T-helper 22 cell (primary cell): ENCODE measurements at regions not wholly inside any gene's neighbourhood (a gene's known extent, or its start where the extent isn't known, plus 50 kb on each side); places are given as distances from the start of the nearest gene placed in this dataset.

ENCODE experiments used
- DNase-seq: peaks from one replicate; pipeline ENCODE4 v3.0.0-alpha.2; 2020; ENCODE audit warnings: low read depth

- no peak for DNase-seq
Observed at GRCh38 chr4:3343358-3343757, 50.5 kb downstream of the RGS12 start.

GRCh38 chr4:3344104-3344503, 51.3 kb downstream of the RGS12 start:
- DNase-seq = no peak

GRCh38 chr4:3344596-3344995, 51.8 kb downstream of the RGS12 start:
- no peak for DNase-seq

GRCh38 chr4:3345384-3345783, 52.6 kb downstream of the RGS12 start:
- DNase-seq = no peak

- DNase-seq = no peak
Observed at GRCh38 chr4:3346146-3346545, 53.3 kb downstream of the RGS12 start.

GRCh38 chr4:3347871-3348270, 55.0 kb downstream of the RGS12 start:
- DNase-seq = no peak

- DNase-seq = no peak
Observed at GRCh38 chr4:3348621-3349020, 55.8 kb downstream of the RGS12 start.

- DNase-seq = no peak
Observed at GRCh38 chr4:3349116-3349515, 56.3 kb downstream of the RGS12 start.

GRCh38 chr4:3351997-3352396, 59.2 kb downstream of the RGS12 start:
- DNase-seq = no peak

GRCh38 chr4:3352505-3352904, 59.7 kb downstream of the RGS12 start:
- no peak for DNase-seq

GRCh38 chr4:3352941-3353594, 60.2 kb downstream of the RGS12 start:
- no peak for DNase-seq

- no peak for DNase-seq
Observed at GRCh38 chr4:3353752-3354454, 61.1 kb downstream of the RGS12 start.

GRCh38 chr4:3354455-3354811, 61.6 kb downstream of the RGS12 start:
- no peak for DNase-seq

- DNase-seq = no peak
Observed at GRCh38 chr4:3355266-3355748, 62.5 kb downstream of the RGS12 start.

- DNase-seq = no peak
Observed at GRCh38 chr4:3358656-3359055, 65.8 kb downstream of the RGS12 start.

GRCh38 chr4:3360777-3361176, 68.0 kb downstream of the RGS12 start:
- no peak for DNase-seq

GRCh38 chr4:3361406-3361805, 68.6 kb downstream of the RGS12 start:
- no peak for DNase-seq

GRCh38 chr4:3361896-3362295, 69.1 kb downstream of the RGS12 start:
- DNase-seq = no peak

GRCh38 chr4:3362431-3363287, 69.8 kb downstream of the RGS12 start:
- no peak for DNase-seq

GRCh38 chr4:3363411-3364141, 70.8 kb downstream of the RGS12 start:
- DNase-seq = no peak

GRCh38 chr4:3364199-3364598, 71.4 kb downstream of the RGS12 start:
- DNase-seq = no peak

GRCh38 chr4:3364634-3365314, 72.0 kb downstream of the RGS12 start:
- no peak for DNase-seq
